ENCODE measurements at regions not wholly inside any gene's neighbourhood (a gene's known extent, or its start where the extent isn't known, plus 50 kb on each side); places are given as distances from the start of the nearest gene placed in this dataset.

- DNase-seq (ENCODE audit: low read depth, low spot score), result no peak
- ChIA-PET CTCF (no interaction called here), POLR2A (no interaction called here)
- TF ChIP-seq, protein P1, sequence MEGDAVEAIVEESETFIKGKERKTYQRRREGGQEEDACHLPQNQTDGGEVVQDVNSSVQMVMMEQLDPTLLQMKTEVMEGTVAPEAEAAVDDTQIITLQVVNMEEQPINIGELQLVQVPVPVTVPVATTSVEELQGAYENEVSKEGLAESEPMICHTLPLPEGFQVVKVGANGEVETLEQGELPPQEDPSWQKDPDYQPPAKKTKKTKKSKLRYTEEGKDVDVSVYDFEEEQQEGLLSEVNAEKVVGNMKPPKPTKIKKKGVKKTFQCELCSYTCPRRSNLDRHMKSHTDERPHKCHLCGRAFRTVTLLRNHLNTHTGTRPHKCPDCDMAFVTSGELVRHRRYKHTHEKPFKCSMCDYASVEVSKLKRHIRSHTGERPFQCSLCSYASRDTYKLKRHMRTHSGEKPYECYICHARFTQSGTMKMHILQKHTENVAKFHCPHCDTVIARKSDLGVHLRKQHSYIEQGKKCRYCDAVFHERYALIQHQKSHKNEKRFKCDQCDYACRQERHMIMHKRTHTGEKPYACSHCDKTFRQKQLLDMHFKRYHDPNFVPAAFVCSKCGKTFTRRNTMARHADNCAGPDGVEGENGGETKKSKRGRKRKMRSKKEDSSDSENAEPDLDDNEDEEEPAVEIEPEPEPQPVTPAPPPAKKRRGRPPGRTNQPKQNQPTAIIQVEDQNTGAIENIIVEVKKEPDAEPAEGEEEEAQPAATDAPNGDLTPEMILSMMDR (IDR thresholded peaks at IDR 0.05; ENCODE audit: insufficient read depth, low read length, missing control alignments), result no peak
- no peak overlapping the region for H3K4me3 ChIP-seq (ENCODE audit: low read depth, low read length)
Measured at GRCh38 chr1:60341274-60341673, 267.7 kb upstream of the C1orf87 start.

GRCh38 chr1:60331647-60332046 lies 258.1 kb upstream of the C1orf87 start:
- no peak for DNase-seq (ENCODE audit: low read depth, low spot score)
- ChIA-PET POLR2A (no interaction called here), CTCF (no interaction called here)
- no peak overlapping the region for H3K4me3 ChIP-seq (ENCODE audit: low read depth, low read length)
- TF ChIP-seq, protein P1 (IDR thresholded peaks at IDR 0.05; ENCODE audit: insufficient read depth, low read length, missing control alignments), result no peak

GRCh38 chr1:60329651-60330050 lies 256.1 kb upstream of the C1orf87 start:
- DNase-seq (ENCODE audit: low read depth, low spot score), result no peak
- CTCF ChIA-PET, result no interaction called here
- TF ChIP-seq, protein P1 (IDR thresholded peaks at IDR 0.05; ENCODE audit: insufficient read depth, low read length, missing control alignments), result no peak
- POLR2A ChIA-PET, result no interaction called here
- H3K4me3 ChIP-seq (ENCODE audit: low read depth, low read length), result no peak overlapping the region

DNA sequence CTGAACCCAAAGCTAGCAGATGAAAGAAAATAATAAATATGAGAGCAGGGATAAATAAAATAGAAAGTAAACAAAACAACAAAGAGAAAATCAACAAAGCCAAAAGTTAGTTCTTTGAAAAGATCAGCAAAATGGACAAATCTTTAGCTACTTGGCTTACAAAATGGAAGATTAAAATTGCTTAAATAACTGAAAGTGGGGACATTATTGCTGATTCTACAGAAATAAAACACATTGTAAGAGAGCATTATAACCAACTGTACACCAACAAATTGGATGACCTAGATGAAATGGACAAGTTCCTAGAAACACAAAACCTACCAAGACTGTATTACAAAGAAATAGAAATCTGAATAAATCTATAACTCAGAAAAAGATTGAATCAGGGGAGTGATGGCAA lies 238.3 kb upstream of the C1orf87 start:
- TF ChIP-seq, protein P1 (IDR thresholded peaks at IDR 0.05; ENCODE audit: insufficient read depth, low read length, missing control alignments), result no peak
- ChIA-PET POLR2A (no interaction called here), CTCF (no interaction called here)
- no peak for DNase-seq (ENCODE audit: low read depth, low spot score)
- H3K4me3 ChIP-seq (ENCODE audit: low read depth, low read length), result no peak overlapping the region

DNA sequence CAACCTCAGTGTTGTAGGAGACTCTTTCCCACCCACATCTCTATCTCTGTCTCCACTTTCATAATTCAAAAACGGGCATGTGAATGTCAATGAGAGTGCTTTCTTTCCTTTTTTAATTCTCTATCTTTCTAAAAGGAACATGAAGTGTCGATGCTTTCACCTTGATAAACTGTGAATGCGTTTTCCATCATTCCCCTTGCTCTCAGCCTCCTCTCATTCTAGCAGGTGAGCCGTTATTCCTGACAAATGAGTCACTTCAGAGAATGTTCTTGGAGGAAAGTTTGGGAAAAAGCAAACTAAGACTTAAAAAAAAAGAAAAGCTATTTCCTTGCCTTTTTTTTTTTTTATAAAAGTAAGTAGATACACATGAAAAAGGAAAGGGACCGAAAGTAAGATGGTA lies 226.0 kb upstream of the C1orf87 start:
- DNase-seq (ENCODE audit: low read depth, low spot score), result no peak
- ChIA-PET POLR2A (no interaction called here), CTCF (interaction anchor here (1.4 kb wide), 1 partner anchor 18 kb away, joined by 6 read pairs; no protein-coding TSS in a partner anchor)
- TF ChIP-seq, protein P1 (IDR thresholded peaks at IDR 0.05; ENCODE audit: insufficient read depth, low read length, missing control alignments), result no peak
- no peak overlapping the region for H3K4me3 ChIP-seq (ENCODE audit: low read depth, low read length)

DNA sequence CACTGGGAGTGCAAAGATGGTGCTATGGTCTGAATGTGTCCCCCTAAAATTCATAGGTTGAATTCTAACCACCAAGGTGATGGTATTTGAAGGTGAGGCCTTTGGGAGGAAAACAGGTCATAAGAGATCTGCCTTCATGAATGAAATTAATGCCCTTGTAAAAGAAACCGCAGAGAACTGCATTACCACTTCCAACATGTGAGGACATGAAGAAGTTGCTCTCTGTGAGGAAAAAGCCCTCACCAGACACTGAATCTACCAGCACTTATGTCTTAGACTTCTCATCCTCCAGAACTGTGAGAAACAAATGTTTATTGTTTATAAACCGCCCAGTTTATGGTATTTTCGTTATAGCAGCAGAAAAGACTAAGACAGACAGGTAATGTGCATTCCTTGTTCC lies 224.7 kb upstream of the C1orf87 start:
- ChIA-PET POLR2A (no interaction called here), CTCF (no interaction called here)
- H3K4me3 ChIP-seq (ENCODE audit: low read depth, low read length), result no peak overlapping the region
- DNase-seq (ENCODE audit: low read depth, low spot score), result no peak
- TF ChIP-seq, protein P1 (IDR thresholded peaks at IDR 0.05; ENCODE audit: insufficient read depth, low read length, missing control alignments), result no peak
